ENCODE measurements at regions not wholly inside any gene's neighbourhood (a gene's known extent, or its start where the extent isn't known, plus 50 kb on each side); places are given as distances from the start of the nearest gene placed in this dataset.

GRCh38 chr3:147794596-147794995 lies 385.4 kb downstream of the ZIC1 start:
- Histone ChIP-seq H4K20me1 (ENCODE audit: insufficient read depth) (no peaks in the 10 kb centered on the region), H3K27me3 (ENCODE audit: insufficient read depth, low read depth, low read length) (no peaks in the 10 kb centered on the region), H3K9ac (ENCODE audit: low read length) (no peak overlapping the region), H3K79me2 (replicated peaks; ENCODE audit: insufficient read depth, low read length) (no peaks in the 10 kb centered on the region), H3K36me3 (ENCODE audit: insufficient read depth, low read length) (no peaks in the 10 kb centered on the region), H3K4me2 (ENCODE audit: low read length) (no peak overlapping the region), H3K4me3 (ENCODE audit: low read length) (no peak overlapping the region), H3K27ac (ENCODE audit: low read length) (no peak overlapping the region), H2AFZ (ENCODE audit: low read depth, low read length) (no peak overlapping the region), H3F3A (ENCODE audit: insufficient read depth, low read length, poor library complexity, severe bottlenecking) (no peaks in the 10 kb centered on the region), H3K9me3 (ENCODE audit: low read length) (no peaks in the 10 kb centered on the region), H3K9me2 (ENCODE audit: insufficient read depth, low read length) (no peaks in the 10 kb centered on the region)
- TF ChIP-seq TAF1 (IDR thresholded peaks at IDR 0.05; ENCODE audit: low read depth) (no peak), POLR2AphosphoS5 (IDR thresholded peaks at IDR 0.05) (no peak), MXI1 (conservative IDR thresholded peaks at IDR 0.05; ENCODE audit: poor library complexity, severe bottlenecking) (no peak), CTCF (IDR thresholded peaks at IDR 0.05; ENCODE audit: poor library complexity, severe bottlenecking) (no peak), RAD21 (conservative IDR thresholded peaks at IDR 0.05) (no peak), REST (IDR thresholded peaks at IDR 0.05; ENCODE audit: borderline replicate concordance) (no peak), SMC3 (conservative IDR thresholded peaks at IDR 0.05; ENCODE audit: poor library complexity) (no peak), EP300 (conservative IDR thresholded peaks at IDR 0.05; ENCODE audit: poor library complexity, severe bottlenecking) (no peak), EZH2 (IDR thresholded peaks at IDR 0.05; ENCODE audit: borderline replicate concordance, insufficient read depth, low read length, poor library complexity, severe bottlenecking) (no peak)

- no peaks in the 10 kb centered on the region for H3F3A ChIP-seq (ENCODE audit: insufficient read depth, low read length, poor library complexity, severe bottlenecking)
- no peaks in the 10 kb centered on the region for H4K20me1 ChIP-seq (ENCODE audit: insufficient read depth)
- no peak overlapping the region for H3K4me2 ChIP-seq (ENCODE audit: low read length)
- H2AFZ ChIP-seq (ENCODE audit: low read depth, low read length), result no peak overlapping the region
- TF ChIP-seq EP300 (conservative IDR thresholded peaks at IDR 0.05; ENCODE audit: poor library complexity, severe bottlenecking) (no peak), SMC3 (conservative IDR thresholded peaks at IDR 0.05; ENCODE audit: poor library complexity) (no peak), CTCF (IDR thresholded peaks at IDR 0.05; ENCODE audit: poor library complexity, severe bottlenecking) (no peak), TAF1 (IDR thresholded peaks at IDR 0.05; ENCODE audit: low read depth) (no peak), REST (IDR thresholded peaks at IDR 0.05; ENCODE audit: borderline replicate concordance) (no peak), POLR2AphosphoS5 (IDR thresholded peaks at IDR 0.05) (no peak), EZH2 (IDR thresholded peaks at IDR 0.05; ENCODE audit: borderline replicate concordance, insufficient read depth, low read length, poor library complexity, severe bottlenecking) (no peak), MXI1 (conservative IDR thresholded peaks at IDR 0.05; ENCODE audit: poor library complexity, severe bottlenecking) (no peak), RAD21 (conservative IDR thresholded peaks at IDR 0.05) (no peak)
- no peaks in the 10 kb centered on the region for H3K9me3 ChIP-seq (ENCODE audit: low read length)
- H3K27me3 ChIP-seq (ENCODE audit: insufficient read depth, low read depth, low read length), result no peaks in the 10 kb centered on the region
- H3K27ac ChIP-seq (ENCODE audit: low read length), result no peak overlapping the region
- H3K4me3 ChIP-seq (ENCODE audit: low read length), result no peak overlapping the region
- no peaks in the 10 kb centered on the region for H3K9me2 ChIP-seq (ENCODE audit: insufficient read depth, low read length)
- no peaks in the 10 kb centered on the region for H3K79me2 ChIP-seq (replicated peaks; ENCODE audit: insufficient read depth, low read length)
- H3K36me3 ChIP-seq (ENCODE audit: insufficient read depth, low read length), result no peaks in the 10 kb centered on the region
- H3K9ac ChIP-seq (ENCODE audit: low read length), result no peak overlapping the region
Measured at GRCh38 chr3:147795418-147795817, 386.3 kb downstream of the ZIC1 start.
